Naive B cell (primary cell): ENCODE measurements at regions not wholly inside any gene's neighbourhood (a gene's known extent, or its start where the extent isn't known, plus 50 kb on each side); places are given as distances from the start of the nearest gene placed in this dataset.

Experiments
- ATAC-seq, 2 donors: fragments of 150-1000 bp; cut with Tn5 transposase; 2 replicates each; pipeline ENCODE4 v1.10.0; 2021; ENCODE audit warnings: low read depth in 2 of 2, mild to moderate bottlenecking in 2 of 2, moderate library complexity in 2 of 2
- DNase-seq: peaks from one replicate; pipeline ENCODE4 v3.0.0; 2022
- H3K27ac Mint-ChIP-seq, 6 donors: one replicate each; pipeline ENCODE4 v1.8.0; 2020 to 2022; ENCODE audit warnings: mild to moderate bottlenecking in 6 of 6, mixed read lengths in 6 of 6, moderate library complexity in 5 of 6, inconsistent platforms in 2 of 6
- H3K27me3 Mint-ChIP-seq, 3 donors: one replicate each; pipeline ENCODE4 v1.8.0; 2021 to 2022; ENCODE audit warnings: mixed read lengths in 3 of 3, mild to moderate bottlenecking in 1 of 3
- H3K36me3 Mint-ChIP-seq, 2 donors: one replicate each; pipeline ENCODE4 v1.8.0; 2020 to 2022; ENCODE audit warnings: mixed read lengths in 2 of 2, inconsistent platforms in 1 of 2, mild to moderate bottlenecking in 1 of 2
- H3K4me1 Mint-ChIP-seq, 3 donors: one replicate each; pipeline ENCODE4 v1.8.0; 2020 to 2022; ENCODE audit warnings: mixed read lengths in 3 of 3, inconsistent platforms in 1 of 3, mild to moderate bottlenecking in 1 of 3, moderate library complexity in 1 of 3
- H3K4me3 Mint-ChIP-seq, 8 donors: one replicate each; pipeline ENCODE4 v1.8.0; 2020 to 2022; ENCODE audit warnings: mild to moderate bottlenecking in 8 of 8, mixed read lengths in 8 of 8, moderate library complexity in 8 of 8, inconsistent platforms in 2 of 8
- H3K9me3 Mint-ChIP-seq, 7 donors: one replicate each; pipeline ENCODE4 v1.8.0; 2020 to 2022; ENCODE audit warnings: mixed read lengths in 7 of 7, mild to moderate bottlenecking in 5 of 7, inconsistent platforms in 2 of 7, moderate library complexity in 1 of 7

GRCh38 chrX:10932842-10933440 lies 178.2 kb upstream of the HCCS start:
- ATAC-seq: no peak
- no peaks in the 10 kb centered on the region for H3K4me1 Mint-ChIP-seq
- no peak overlapping the region for H3K27ac Mint-ChIP-seq
- H3K36me3 Mint-ChIP-seq: no peaks in the 10 kb centered on the region
- peaks cover 0 to 22% (median 8%) of the 10 kb centered on the region in 7 donors for H3K9me3 Mint-ChIP-seq
- H3K27me3 Mint-ChIP-seq: no peaks in the 10 kb centered on the region
- no peak for DNase-seq
- no peak overlapping the region for H3K4me3 Mint-ChIP-seq

- no peaks in the 10 kb centered on the region for H3K36me3 Mint-ChIP-seq
- no peaks in the 10 kb centered on the region for H3K4me1 Mint-ChIP-seq
- ATAC-seq (no peak), DNase-seq (no peak)
- peaks cover 0 to 9% (median 3%) of the 10 kb centered on the region in 7 donors for H3K9me3 Mint-ChIP-seq
- no peaks in the 10 kb centered on the region for H3K27me3 Mint-ChIP-seq
- no peak overlapping the region for H3K4me3 Mint-ChIP-seq
- H3K27ac Mint-ChIP-seq: no peak overlapping the region
These were observed 175.6 kb upstream of the HCCS start for GRCh38 chrX:10935501-10935900.

DNA sequence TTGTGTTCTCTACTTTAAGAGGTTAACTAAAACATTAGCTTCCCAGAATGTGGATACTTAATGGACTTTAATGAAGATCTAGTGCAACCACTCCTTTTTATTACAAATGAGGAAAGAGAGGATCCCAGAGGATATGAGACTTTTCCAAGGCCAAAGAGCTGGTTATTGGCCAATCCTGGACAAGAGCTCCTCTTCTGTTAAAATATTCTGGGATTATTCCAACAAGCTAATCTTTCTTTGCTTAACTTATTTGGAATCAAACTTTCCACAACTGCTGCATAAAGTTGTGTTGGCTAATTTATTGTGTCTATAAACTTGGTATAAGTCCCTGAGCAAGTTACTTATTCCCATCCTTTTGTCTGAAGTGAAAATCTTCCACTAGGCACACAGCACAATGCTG lies 174.2 kb upstream of the HCCS start:
- DNase-seq (no peak), ATAC-seq (no peak)
- no peaks in the 10 kb centered on the region for H3K36me3 Mint-ChIP-seq
- peaks cover 0 to 9% (median 2%) of the 10 kb centered on the region in 7 donors for H3K9me3 Mint-ChIP-seq
- no peaks in the 10 kb centered on the region for H3K27me3 Mint-ChIP-seq
- H3K27ac Mint-ChIP-seq: no peak overlapping the region
- H3K4me1 Mint-ChIP-seq: no peaks in the 10 kb centered on the region
- H3K4me3 Mint-ChIP-seq: no peak overlapping the region

DNA sequence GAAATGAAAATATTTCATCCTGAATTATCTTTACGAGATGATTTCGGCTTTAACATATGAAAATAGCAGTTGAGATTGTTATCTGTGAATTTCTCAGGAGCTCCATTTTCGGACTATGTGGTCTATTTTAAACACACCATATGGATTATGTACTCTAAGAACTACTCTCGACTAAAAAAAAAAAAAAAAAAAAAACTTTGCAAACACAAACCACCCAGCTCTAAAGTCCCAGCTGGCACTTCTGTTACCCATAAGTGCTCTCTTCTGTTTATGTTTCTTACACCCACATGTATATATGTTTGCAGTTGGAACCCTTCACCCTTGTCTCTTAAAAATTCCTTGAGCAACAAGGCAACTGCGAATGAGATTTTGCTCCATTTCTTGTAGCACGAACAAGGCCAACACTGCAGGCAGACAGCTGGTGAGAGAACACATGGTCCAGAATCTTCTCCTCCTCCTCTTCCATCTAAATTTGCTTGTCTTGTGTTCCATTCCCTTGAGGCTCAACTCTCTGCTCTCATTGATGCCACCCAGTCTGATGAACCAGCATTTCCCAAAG lies 172.7 kb upstream of the HCCS start:
- Mint-ChIP-seq H3K9me3 (peaks cover 0 to 11% (median 4%) of the 10 kb centered on the region in 7 donors), H3K27me3 (no peaks in the 10 kb centered on the region), H3K4me1 (no peaks in the 10 kb centered on the region), H3K4me3 (no peak overlapping the region), H3K36me3 (no peaks in the 10 kb centered on the region), H3K27ac (no peak overlapping the region)
- ATAC-seq (no peak), DNase-seq (no peak)

DNA sequence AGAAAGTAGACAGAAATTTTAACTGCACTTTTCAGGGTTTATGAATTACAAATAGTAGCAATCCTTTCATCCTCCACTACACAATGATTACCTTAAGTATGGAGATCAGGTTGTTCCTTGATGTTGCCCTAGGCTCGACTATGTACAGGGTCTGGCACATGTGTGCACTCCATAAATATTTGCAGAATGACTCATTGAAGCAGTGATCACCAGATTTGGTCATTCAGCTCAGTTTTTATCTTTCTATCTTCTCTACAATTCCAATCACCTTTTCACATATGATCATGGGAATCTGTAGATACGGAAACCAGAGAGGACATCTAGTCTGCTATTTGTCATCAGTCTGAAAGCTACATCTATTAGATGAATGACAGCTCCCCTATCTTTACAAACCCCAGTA lies 171.7 kb upstream of the HCCS start:
- H3K4me1 Mint-ChIP-seq: no peaks in the 10 kb centered on the region
- no peak for DNase-seq
- no peak for ATAC-seq
- H3K27me3 Mint-ChIP-seq: no peaks in the 10 kb centered on the region
- no peaks in the 10 kb centered on the region for H3K36me3 Mint-ChIP-seq
- H3K4me3 Mint-ChIP-seq: no peak overlapping the region
- no peak overlapping the region for H3K27ac Mint-ChIP-seq
- peaks cover 0 to 9% (median 4%) of the 10 kb centered on the region in 7 donors for H3K9me3 Mint-ChIP-seq

DNA sequence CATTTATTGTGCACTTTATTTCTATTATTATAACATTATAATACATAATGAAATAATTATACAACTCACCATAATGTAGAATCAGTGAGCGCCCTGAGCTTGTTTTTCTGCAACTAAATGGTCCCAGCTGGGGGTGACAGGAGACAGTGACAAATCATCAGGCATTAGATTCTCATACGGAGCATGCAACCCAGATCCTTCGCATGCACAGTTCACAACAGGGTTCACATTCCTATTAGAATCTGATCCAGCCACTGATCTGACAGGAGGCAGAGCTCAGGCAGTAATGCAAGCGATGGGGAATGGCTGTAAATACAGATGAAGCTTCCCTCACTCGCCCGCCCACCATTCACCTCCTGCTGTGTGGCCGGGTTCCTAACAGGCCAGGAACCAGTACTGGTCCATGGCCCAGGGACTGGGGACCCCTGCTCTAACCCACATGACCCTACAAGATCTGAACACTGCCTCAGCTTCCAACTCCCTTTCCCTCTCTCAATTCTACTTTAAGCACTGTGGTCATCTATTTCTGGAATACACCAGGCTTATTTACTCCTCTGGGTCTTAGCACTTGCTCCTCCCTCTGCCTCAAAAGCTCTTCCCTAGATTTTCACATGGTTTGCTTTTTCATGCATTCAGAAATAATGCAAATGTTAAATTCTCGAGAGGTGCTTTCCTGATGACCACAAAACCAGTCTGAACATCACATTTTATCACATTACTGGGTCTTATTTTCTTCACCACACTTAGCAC lies 166.8 kb upstream of the HCCS start:
- Mint-ChIP-seq H3K9me3 (peaks cover 0 to 7% (median 2%) of the 10 kb centered on the region in 7 donors), H3K4me3 (no peak overlapping the region), H3K27ac (no peak overlapping the region), H3K4me1 (no peaks in the 10 kb centered on the region), H3K36me3 (no peaks in the 10 kb centered on the region), H3K27me3 (no peaks in the 10 kb centered on the region)
- DNase-seq (no peak), ATAC-seq (no peak)

GRCh38 chrX:10945498-10945897 lies 165.6 kb upstream of the HCCS start:
- ATAC-seq (no peak), DNase-seq (no peak)
- H3K4me3 Mint-ChIP-seq: no peak overlapping the region
- no peak overlapping the region for H3K27ac Mint-ChIP-seq
- no peaks in the 10 kb centered on the region for H3K27me3 Mint-ChIP-seq
- H3K4me1 Mint-ChIP-seq: no peaks in the 10 kb centered on the region
- no peaks in the 10 kb centered on the region for H3K36me3 Mint-ChIP-seq
- H3K9me3 Mint-ChIP-seq: peaks cover 0 to 14% (median 5%) of the 10 kb centered on the region in 7 donors

GRCh38 chrX:10949541-10949940 lies 161.6 kb upstream of the HCCS start:
- ATAC-seq: no peak
- peaks cover 5 to 17% (median 12%) of the 10 kb centered on the region in 7 donors for H3K9me3 Mint-ChIP-seq
- no peaks in the 10 kb centered on the region for H3K27me3 Mint-ChIP-seq
- H3K4me3 Mint-ChIP-seq: no peak overlapping the region
- H3K36me3 Mint-ChIP-seq: peaks cover 0 to 7% of the 10 kb centered on the region in 2 donors
- no peak for DNase-seq
- no peaks in the 10 kb centered on the region for H3K4me1 Mint-ChIP-seq
- no peak overlapping the region for H3K27ac Mint-ChIP-seq

- Mint-ChIP-seq H3K27ac (no peak overlapping the region), H3K27me3 (no peaks in the 10 kb centered on the region), H3K4me3 (no peak overlapping the region), H3K9me3 (peaks cover 16 to 48% (median 29%) of the 10 kb centered on the region in 7 donors), H3K4me1 (no peaks in the 10 kb centered on the region), H3K36me3 (peaks cover 5 to 23% of the 10 kb centered on the region in 2 donors)
- no peak for ATAC-seq
- DNase-seq: no peak
These were observed 158.5 kb upstream of the HCCS start for GRCh38 chrX:10952619-10953018.

GRCh38 chrX:10965174-10965798 lies 145.8 kb upstream of the HCCS start:
- Mint-ChIP-seq H3K36me3 (peaks cover 0 to 5% of the 10 kb centered on the region in 2 donors), H3K9me3 (peaks cover 0 to 12% (median 6%) of the 10 kb centered on the region in 7 donors), H3K4me1 (no peaks in the 10 kb centered on the region), H3K4me3 (no peak overlapping the region), H3K27ac (no peak overlapping the region), H3K27me3 (no peaks in the 10 kb centered on the region)
- DNase-seq (no peak), ATAC-seq (no peak)

DNA sequence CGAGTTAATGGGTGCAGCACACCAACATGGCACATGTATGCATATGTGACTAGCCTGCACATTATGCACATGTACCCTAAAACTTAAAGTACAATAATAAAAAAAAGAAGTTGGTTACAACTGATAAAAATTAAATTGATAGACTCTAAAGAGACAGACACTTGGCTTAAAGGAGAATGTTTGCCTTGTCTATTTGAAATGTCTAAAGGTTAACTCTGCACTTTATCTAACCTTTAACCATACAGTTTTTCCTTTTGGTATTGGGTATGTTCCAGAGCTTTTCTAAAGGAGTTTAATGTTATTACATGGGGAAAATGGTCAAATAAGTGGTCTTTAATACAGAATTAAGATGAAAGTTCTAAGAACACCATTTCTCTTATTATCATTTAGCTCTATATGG lies 145.1 kb upstream of the HCCS start:
- DNase-seq: no peak
- Mint-ChIP-seq H3K9me3 (peaks cover 0 to 15% (median 4%) of the 10 kb centered on the region in 7 donors), H3K4me3 (no peak overlapping the region), H3K27ac (no peak overlapping the region), H3K36me3 (no peaks in the 10 kb centered on the region), H3K27me3 (no peaks in the 10 kb centered on the region), H3K4me1 (no peaks in the 10 kb centered on the region)
- ATAC-seq: no peak

DNA sequence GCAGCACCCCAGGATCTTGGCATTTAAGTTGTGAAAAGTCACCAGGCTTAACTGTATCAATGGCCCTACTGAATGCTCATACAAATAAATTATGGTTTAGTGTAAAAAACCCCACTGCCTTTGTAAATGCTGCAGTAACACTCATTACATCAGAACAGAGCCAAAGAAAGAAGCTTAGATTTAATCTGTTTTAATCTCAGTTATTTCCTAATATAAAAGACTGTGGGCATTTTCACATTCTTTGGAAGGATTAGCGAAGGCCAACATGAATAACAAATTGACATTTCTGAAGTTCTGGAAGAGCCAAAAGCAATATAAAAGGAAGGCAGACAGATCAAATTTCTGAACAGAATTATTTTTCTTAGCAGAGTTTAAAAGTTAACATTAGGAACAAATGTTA lies 140.0 kb upstream of the HCCS start:
- no peak for ATAC-seq
- H3K27ac Mint-ChIP-seq: no peak overlapping the region
- H3K9me3 Mint-ChIP-seq: peaks cover 0 to 11% (median 4%) of the 10 kb centered on the region in 7 donors
- no peak overlapping the region for H3K4me3 Mint-ChIP-seq
- no peak for DNase-seq
- H3K27me3 Mint-ChIP-seq: no peaks in the 10 kb centered on the region
- no peaks in the 10 kb centered on the region for H3K36me3 Mint-ChIP-seq
- H3K4me1 Mint-ChIP-seq: no peaks in the 10 kb centered on the region

DNA sequence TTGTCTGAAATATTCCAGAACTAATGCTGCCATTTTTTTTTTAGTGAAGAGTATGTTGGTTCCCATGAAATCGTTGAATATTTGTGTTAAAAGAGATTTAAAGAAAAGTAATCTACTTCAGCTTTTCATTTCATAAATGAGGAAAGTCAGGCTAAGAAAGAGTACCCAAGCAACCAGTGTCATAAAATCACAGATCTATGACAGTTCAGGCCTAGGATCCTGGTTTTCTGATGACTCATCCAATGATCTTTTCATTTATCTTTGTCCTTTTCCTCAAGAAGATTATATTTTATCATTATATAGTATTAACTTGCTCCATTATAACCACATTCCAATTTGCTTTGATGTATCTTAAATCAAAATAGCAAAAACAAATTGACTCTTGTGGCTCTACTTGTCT lies 139.4 kb upstream of the HCCS start:
- Mint-ChIP-seq H3K9me3 (peaks cover 0 to 11% (median 4%) of the 10 kb centered on the region in 7 donors), H3K4me1 (no peaks in the 10 kb centered on the region), H3K4me3 (no peak overlapping the region), H3K27ac (no peak overlapping the region), H3K36me3 (no peaks in the 10 kb centered on the region), H3K27me3 (no peaks in the 10 kb centered on the region)
- DNase-seq (no peak), ATAC-seq (no peak)

- H3K27ac Mint-ChIP-seq: no peak overlapping the region
- peak overlapping the region in 1 of 8 donors; percentile 26 for H3K4me3 Mint-ChIP-seq
- H3K27me3 Mint-ChIP-seq: no peaks in the 10 kb centered on the region
- H3K9me3 Mint-ChIP-seq: peaks cover 0 to 11% (median 2%) of the 10 kb centered on the region in 7 donors
- ATAC-seq (no peak), DNase-seq (no peak)
- H3K36me3 Mint-ChIP-seq: no peaks in the 10 kb centered on the region
- H3K4me1 Mint-ChIP-seq: no peaks in the 10 kb centered on the region
These were observed 138.4 kb upstream of the HCCS start for GRCh38 chrX:10972706-10973105.
